ENCODE measurements at regions not wholly inside any gene's neighbourhood (a gene's known extent, or its start where the extent isn't known, plus 50 kb on each side); places are given as distances from the start of the nearest gene placed in this dataset.

DNA sequence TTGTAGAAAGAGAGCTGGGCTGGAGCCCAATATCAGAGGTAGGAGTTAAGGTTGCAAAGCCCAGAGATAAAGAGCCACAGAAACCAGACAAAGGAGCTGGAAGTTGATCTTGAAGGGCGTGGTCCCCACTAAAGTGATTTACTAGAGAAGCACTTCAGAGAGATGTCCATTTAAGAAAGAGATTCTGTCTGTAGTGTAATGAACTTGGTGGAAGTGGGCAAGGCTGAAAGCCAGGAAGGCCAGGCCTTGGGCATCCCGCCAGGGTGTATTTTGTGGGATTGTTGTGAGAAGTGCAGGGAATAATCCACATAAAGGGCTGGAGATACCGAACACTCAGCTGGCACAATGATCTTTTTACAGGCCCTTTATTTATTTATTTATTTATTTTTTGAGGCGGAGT lies 1398.8 kb downstream of the TBC1D22A start:
- no peak for TF ChIP-seq EZH2phosphoT487 (conservative IDR thresholded peaks at IDR 0.05; ENCODE audit: low read length)
- TF ChIP-seq, protein P1, sequence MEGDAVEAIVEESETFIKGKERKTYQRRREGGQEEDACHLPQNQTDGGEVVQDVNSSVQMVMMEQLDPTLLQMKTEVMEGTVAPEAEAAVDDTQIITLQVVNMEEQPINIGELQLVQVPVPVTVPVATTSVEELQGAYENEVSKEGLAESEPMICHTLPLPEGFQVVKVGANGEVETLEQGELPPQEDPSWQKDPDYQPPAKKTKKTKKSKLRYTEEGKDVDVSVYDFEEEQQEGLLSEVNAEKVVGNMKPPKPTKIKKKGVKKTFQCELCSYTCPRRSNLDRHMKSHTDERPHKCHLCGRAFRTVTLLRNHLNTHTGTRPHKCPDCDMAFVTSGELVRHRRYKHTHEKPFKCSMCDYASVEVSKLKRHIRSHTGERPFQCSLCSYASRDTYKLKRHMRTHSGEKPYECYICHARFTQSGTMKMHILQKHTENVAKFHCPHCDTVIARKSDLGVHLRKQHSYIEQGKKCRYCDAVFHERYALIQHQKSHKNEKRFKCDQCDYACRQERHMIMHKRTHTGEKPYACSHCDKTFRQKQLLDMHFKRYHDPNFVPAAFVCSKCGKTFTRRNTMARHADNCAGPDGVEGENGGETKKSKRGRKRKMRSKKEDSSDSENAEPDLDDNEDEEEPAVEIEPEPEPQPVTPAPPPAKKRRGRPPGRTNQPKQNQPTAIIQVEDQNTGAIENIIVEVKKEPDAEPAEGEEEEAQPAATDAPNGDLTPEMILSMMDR (IDR thresholded peaks at IDR 0.05; ENCODE audit: insufficient read depth, low read length, poor library complexity, severe bottlenecking): no peak

DNA sequence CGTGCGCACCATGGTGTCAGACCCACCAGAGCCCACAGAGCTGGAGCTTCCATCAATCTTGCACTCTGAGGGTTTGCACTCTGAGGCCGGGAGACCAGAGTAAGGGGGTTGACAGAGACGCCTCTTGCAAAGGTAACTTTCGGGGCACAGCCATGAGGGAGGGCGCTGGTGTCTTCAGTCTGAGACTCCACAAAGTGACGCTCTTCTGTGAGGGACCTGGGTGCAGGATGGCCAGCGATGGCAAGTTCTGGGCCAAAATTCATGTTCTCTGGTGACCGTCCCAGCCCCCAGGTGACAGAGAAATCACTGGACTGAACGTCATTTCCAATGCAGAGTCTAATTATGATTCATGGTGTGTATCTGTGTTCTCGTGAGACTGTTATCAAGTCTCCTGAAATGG lies 1395.2 kb downstream of the TBC1D22A start:
- TF ChIP-seq EZH2phosphoT487 (conservative IDR thresholded peaks at IDR 0.05; ENCODE audit: low read length): no peak
- TF ChIP-seq, protein P1 (IDR thresholded peaks at IDR 0.05; ENCODE audit: insufficient read depth, low read length, poor library complexity, severe bottlenecking): no peak

More for the DNA sequence above, 1398.8 kb downstream of the TBC1D22A start:
- no peak overlapping the region for H3K27ac ChIP-seq (ENCODE audit: low read depth, low read length)
- no peaks in the 10 kb centered on the region for H3K79me2 ChIP-seq (ENCODE audit: insufficient read depth, low read length)
- no peaks in the 10 kb centered on the region for H4K20me1 ChIP-seq (ENCODE audit: low read depth, low read length)
- no peaks in the 10 kb centered on the region for H3F3A ChIP-seq (ENCODE audit: insufficient read depth)
- no peaks in the 10 kb centered on the region for H3K27me3 ChIP-seq (ENCODE audit: low read length)
- no peaks in the 10 kb centered on the region for H3K36me3 ChIP-seq (ENCODE audit: low read length)
- H3K4me2 ChIP-seq (ENCODE audit: low read depth, low read length, poor library complexity, severe bottlenecking): no peak overlapping the region
- H3K9me2 ChIP-seq (replicated peaks; ENCODE audit: insufficient read depth, low read length): no peaks in the 10 kb centered on the region
- no peaks in the 10 kb centered on the region for H3K9me3 ChIP-seq (ENCODE audit: insufficient read depth, low read length)
- no peak overlapping the region for H3K4me3 ChIP-seq (ENCODE audit: insufficient read depth, low read length, poor library complexity, severe bottlenecking)
- H2AFZ ChIP-seq (ENCODE audit: low read depth, low read length, severe bottlenecking): no peak overlapping the region
- no peak overlapping the region for H3K9ac ChIP-seq (ENCODE audit: low read length)

DNA sequence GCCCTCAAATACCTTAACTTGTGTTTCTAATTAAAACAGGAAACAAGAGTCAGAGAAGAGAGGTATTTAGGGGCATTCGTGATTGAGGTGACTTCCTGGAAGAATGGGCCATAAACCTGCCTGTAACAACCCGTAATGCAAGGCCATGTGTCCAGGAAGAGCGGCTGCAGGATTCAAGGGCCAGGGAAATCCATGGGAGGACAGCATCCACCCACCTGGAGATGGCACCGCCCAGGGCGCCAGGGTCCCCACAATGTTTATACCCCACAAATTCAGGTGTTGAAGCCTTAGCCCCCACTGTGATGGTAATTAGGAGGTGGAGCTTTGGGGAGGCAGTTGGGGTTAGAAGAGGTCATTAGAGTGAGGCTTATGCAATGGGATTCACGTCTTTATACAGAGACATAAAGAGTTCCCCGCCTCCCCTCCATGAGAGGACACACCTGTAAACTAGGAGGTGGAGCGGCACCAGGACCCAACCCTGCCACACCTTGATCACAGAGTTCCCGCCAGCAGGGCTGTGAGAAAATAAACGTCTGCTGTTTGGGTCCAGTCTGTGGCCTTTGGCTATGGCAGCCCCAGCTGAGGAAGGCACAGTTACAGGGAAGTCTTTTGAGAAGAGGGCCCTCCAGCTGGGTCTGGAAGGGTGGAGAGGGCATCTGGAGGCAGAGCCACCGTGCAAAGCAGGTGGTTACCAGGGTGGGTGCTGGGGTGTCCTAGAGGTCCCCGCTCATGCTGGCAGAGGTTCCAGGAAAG lies 1394.3 kb downstream of the TBC1D22A start:
- H3K4me3 ChIP-seq (ENCODE audit: insufficient read depth, low read length, poor library complexity, severe bottlenecking): no peak overlapping the region
- no peaks in the 10 kb centered on the region for H3F3A ChIP-seq (ENCODE audit: insufficient read depth)
- H2AFZ ChIP-seq (ENCODE audit: low read depth, low read length, severe bottlenecking): no peak overlapping the region
- no peak overlapping the region for H3K9ac ChIP-seq (ENCODE audit: low read length)
- no peaks in the 10 kb centered on the region for H3K27me3 ChIP-seq (ENCODE audit: low read length)
- TF ChIP-seq EZH2phosphoT487 (conservative IDR thresholded peaks at IDR 0.05; ENCODE audit: low read length): no peak
- TF ChIP-seq, protein P1 (IDR thresholded peaks at IDR 0.05; ENCODE audit: insufficient read depth, low read length, poor library complexity, severe bottlenecking): no peak
- no peaks in the 10 kb centered on the region for H3K9me3 ChIP-seq (ENCODE audit: insufficient read depth, low read length)
- no peaks in the 10 kb centered on the region for H4K20me1 ChIP-seq (ENCODE audit: low read depth, low read length)
- no peaks in the 10 kb centered on the region for H3K79me2 ChIP-seq (ENCODE audit: insufficient read depth, low read length)
- H3K36me3 ChIP-seq (ENCODE audit: low read length): no peaks in the 10 kb centered on the region
- no peak overlapping the region for H3K4me2 ChIP-seq (ENCODE audit: low read depth, low read length, poor library complexity, severe bottlenecking)
- no peak overlapping the region for H3K27ac ChIP-seq (ENCODE audit: low read depth, low read length)
- H3K9me2 ChIP-seq (replicated peaks; ENCODE audit: insufficient read depth, low read length): no peaks in the 10 kb centered on the region

More for the DNA sequence above, 1395.2 kb downstream of the TBC1D22A start:
- Histone ChIP-seq H3K27me3 (ENCODE audit: low read length) (no peaks in the 10 kb centered on the region), H3K36me3 (ENCODE audit: low read length) (no peaks in the 10 kb centered on the region), H3K79me2 (ENCODE audit: insufficient read depth, low read length) (no peaks in the 10 kb centered on the region), H3F3A (ENCODE audit: insufficient read depth) (no peaks in the 10 kb centered on the region), H3K4me2 (ENCODE audit: low read depth, low read length, poor library complexity, severe bottlenecking) (no peak overlapping the region), H3K4me3 (ENCODE audit: insufficient read depth, low read length, poor library complexity, severe bottlenecking) (no peak overlapping the region), H3K9me2 (replicated peaks; ENCODE audit: insufficient read depth, low read length) (no peaks in the 10 kb centered on the region), H2AFZ (ENCODE audit: low read depth, low read length, severe bottlenecking) (no peak overlapping the region), H4K20me1 (ENCODE audit: low read depth, low read length) (no peaks in the 10 kb centered on the region), H3K9ac (ENCODE audit: low read length) (no peak overlapping the region), H3K9me3 (ENCODE audit: insufficient read depth, low read length) (no peaks in the 10 kb centered on the region), H3K27ac (ENCODE audit: low read depth, low read length) (no peak overlapping the region)
